ENCODE measurements at regions not wholly inside any gene's neighbourhood (a gene's known extent, or its start where the extent isn't known, plus 50 kb on each side); places are given as distances from the start of the nearest gene placed in this dataset.

GRCh38 chr2:215808996-215809395, 204.4 kb downstream of the MREG start:
- H3K36me3 ChIP-seq (ENCODE audit: low read depth): no peaks in the 10 kb centered on the region
- 92 to 97% methylated on average over 1 of the region's 1 CpG for WGBS, 2 experiments (ENCODE audit: low coverage in 1 of 2, low lambda C conversion rate in 2 of 2, missing lambda C conversion rate in 2 of 2)
- H3K27ac ChIP-seq: no peak overlapping the region
- H3K9ac ChIP-seq: no peak overlapping the region
- H3K4me3 ChIP-seq: no peak overlapping the region
- no peaks in the 10 kb centered on the region for H3K27me3 ChIP-seq (replicated peaks; ENCODE audit: insufficient read depth)
- no peak overlapping the region for H3K4me2 ChIP-seq (ENCODE audit: unreplicated experiment)
- H3K79me2 ChIP-seq (ENCODE audit: insufficient read depth): no peaks in the 10 kb centered on the region
- no peak for DNase-seq
- no peaks in the 10 kb centered on the region for H4K20me1 ChIP-seq (ENCODE audit: insufficient read depth)
- H3K9me2 ChIP-seq (ENCODE audit: insufficient read depth): no peaks in the 10 kb centered on the region
- peaks cover 21% of the 10 kb centered on the region for H3K4me1 ChIP-seq (ENCODE audit: insufficient read depth)
- no peak overlapping the region for H2AFZ ChIP-seq
- in situ Hi-C loops (cut with MboI): no loop called here
- no peaks in the 10 kb centered on the region for H3K9me3 ChIP-seq (ENCODE audit: low read depth)
- TF ChIP-seq EZH2 (IDR thresholded peaks at IDR 0.05; ENCODE audit: insufficient read depth, poor library complexity, severe bottlenecking) (no peak), EZH2phosphoT487 (IDR thresholded peaks at IDR 0.05; ENCODE audit: insufficient read depth, low read depth) (no peak)
- H3F3A ChIP-seq (ENCODE audit: insufficient read depth): 0 out of 2 replicates have a peak, but pooled peaks cover 13% of the 10 kb centered on the region

- H3K27me3 ChIP-seq (replicated peaks; ENCODE audit: insufficient read depth): no peaks in the 10 kb centered on the region
- 0 out of 2 replicates have a peak, but pooled peaks cover 9% of the 10 kb centered on the region for H3F3A ChIP-seq (ENCODE audit: insufficient read depth)
- H3K9me3 ChIP-seq (ENCODE audit: low read depth): no peaks in the 10 kb centered on the region
- no peak overlapping the region for H3K9ac ChIP-seq
- in situ Hi-C loops (cut with MboI): no loop called here
- no peak for DNase-seq
- H3K9me2 ChIP-seq (ENCODE audit: insufficient read depth): no peaks in the 10 kb centered on the region
- H3K27ac ChIP-seq: no peak overlapping the region
- no peaks in the 10 kb centered on the region for H4K20me1 ChIP-seq (ENCODE audit: insufficient read depth)
- no peak for TF ChIP-seq EZH2phosphoT487 (IDR thresholded peaks at IDR 0.05; ENCODE audit: insufficient read depth, low read depth)
- TF ChIP-seq EZH2 (IDR thresholded peaks at IDR 0.05; ENCODE audit: insufficient read depth, poor library complexity, severe bottlenecking): no peak
- no peak overlapping the region for H3K4me2 ChIP-seq (ENCODE audit: unreplicated experiment)
- peaks cover 15% of the 10 kb centered on the region for H3K4me1 ChIP-seq (ENCODE audit: insufficient read depth)
- 83 to 90% methylated on average over 2 of the region's 2 CpGs for WGBS, 2 experiments (ENCODE audit: low coverage in 1 of 2, low lambda C conversion rate in 2 of 2, missing lambda C conversion rate in 2 of 2)
- H2AFZ ChIP-seq: no peak overlapping the region
- no peaks in the 10 kb centered on the region for H3K36me3 ChIP-seq (ENCODE audit: low read depth)
- H3K79me2 ChIP-seq (ENCODE audit: insufficient read depth): no peaks in the 10 kb centered on the region
- no peak overlapping the region for H3K4me3 ChIP-seq
These were observed 205.2 kb downstream of the MREG start for GRCh38 chr2:215808194-215808593.

GRCh38 chr2:215805493-215805892, 207.9 kb downstream of the MREG start:
- H3K4me1 ChIP-seq (ENCODE audit: insufficient read depth): no peaks in the 10 kb centered on the region
- no peak overlapping the region for H2AFZ ChIP-seq
- in situ Hi-C loops (cut with MboI): no loop called here
- no peak overlapping the region for H3K9ac ChIP-seq
- no peak overlapping the region for H3K27ac ChIP-seq
- H3K36me3 ChIP-seq (ENCODE audit: low read depth): no peaks in the 10 kb centered on the region
- no peak overlapping the region for H3K4me2 ChIP-seq (ENCODE audit: unreplicated experiment)
- H3F3A ChIP-seq (ENCODE audit: insufficient read depth): 0 out of 2 replicates have a peak, but pooled peaks cover 3% of the 10 kb centered on the region
- no peak overlapping the region for H3K4me3 ChIP-seq
- WGBS, 2 experiments (ENCODE audit: low coverage in 1 of 2, low lambda C conversion rate in 2 of 2, missing lambda C conversion rate in 2 of 2): 93 to 96% methylated on average over 3 of the region's 3 CpGs
- H3K9me2 ChIP-seq (ENCODE audit: insufficient read depth): no peaks in the 10 kb centered on the region
- TF ChIP-seq EZH2 (IDR thresholded peaks at IDR 0.05; ENCODE audit: insufficient read depth, poor library complexity, severe bottlenecking) (no peak), EZH2phosphoT487 (IDR thresholded peaks at IDR 0.05; ENCODE audit: insufficient read depth, low read depth) (no peak)
- no peak for DNase-seq
- H3K27me3 ChIP-seq (replicated peaks; ENCODE audit: insufficient read depth): no peaks in the 10 kb centered on the region
- H3K9me3 ChIP-seq (ENCODE audit: low read depth): no peaks in the 10 kb centered on the region
- no peaks in the 10 kb centered on the region for H3K79me2 ChIP-seq (ENCODE audit: insufficient read depth)
- H4K20me1 ChIP-seq (ENCODE audit: insufficient read depth): no peaks in the 10 kb centered on the region

GRCh38 chr2:215803150-215803549, 210.2 kb downstream of the MREG start:
- 0 out of 2 replicates have a peak, but pooled peaks cover 3% of the 10 kb centered on the region for H3F3A ChIP-seq (ENCODE audit: insufficient read depth)
- no peak overlapping the region for H3K4me3 ChIP-seq
- no peaks in the 10 kb centered on the region for H3K27me3 ChIP-seq (replicated peaks; ENCODE audit: insufficient read depth)
- H3K79me2 ChIP-seq (ENCODE audit: insufficient read depth): no peaks in the 10 kb centered on the region
- no peaks in the 10 kb centered on the region for H3K9me3 ChIP-seq (ENCODE audit: low read depth)
- in situ Hi-C loops (cut with MboI): no loop called here
- no peak overlapping the region for H3K27ac ChIP-seq
- no peak for TF ChIP-seq EZH2phosphoT487 (IDR thresholded peaks at IDR 0.05; ENCODE audit: insufficient read depth, low read depth)
- no peak for TF ChIP-seq EZH2 (IDR thresholded peaks at IDR 0.05; ENCODE audit: insufficient read depth, poor library complexity, severe bottlenecking)
- H2AFZ ChIP-seq: no peak overlapping the region
- H3K36me3 ChIP-seq (ENCODE audit: low read depth): no peaks in the 10 kb centered on the region
- no peaks in the 10 kb centered on the region for H4K20me1 ChIP-seq (ENCODE audit: insufficient read depth)
- no peak for DNase-seq
- peaks cover 7% of the 10 kb centered on the region for H3K4me1 ChIP-seq (ENCODE audit: insufficient read depth)
- no peak overlapping the region for H3K9ac ChIP-seq
- H3K9me2 ChIP-seq (ENCODE audit: insufficient read depth): no peaks in the 10 kb centered on the region
- H3K4me2 ChIP-seq (ENCODE audit: unreplicated experiment): no peak overlapping the region

- no peak overlapping the region for H3K4me3 ChIP-seq
- H3K36me3 ChIP-seq (ENCODE audit: low read depth): no peaks in the 10 kb centered on the region
- peak; percentile 52 for DNase-seq
These were observed 214.2 kb downstream of the MREG start for GRCh38 chr2:215799194-215799593.

More at GRCh38 chr2:215799194-215799593, 214.2 kb downstream of the MREG start:
- Histone ChIP-seq H2AFZ (no peak overlapping the region), H3K79me2 (ENCODE audit: insufficient read depth) (no peaks in the 10 kb centered on the region), H3K4me2 (ENCODE audit: unreplicated experiment) (no peak overlapping the region), H3K9me2 (ENCODE audit: insufficient read depth) (no peaks in the 10 kb centered on the region), H4K20me1 (ENCODE audit: insufficient read depth) (no peaks in the 10 kb centered on the region), H3F3A (ENCODE audit: insufficient read depth) (peaks cover 34% of the 10 kb centered on the region), H3K4me1 (ENCODE audit: insufficient read depth) (peaks cover 43% of the 10 kb centered on the region), H3K9ac (no peak overlapping the region), H3K27ac (no peak overlapping the region), H3K9me3 (ENCODE audit: low read depth) (no peaks in the 10 kb centered on the region), H3K27me3 (replicated peaks; ENCODE audit: insufficient read depth) (no peaks in the 10 kb centered on the region)
- in situ Hi-C loops (cut with MboI): no loop called here
- TF ChIP-seq EZH2phosphoT487 (IDR thresholded peaks at IDR 0.05; ENCODE audit: insufficient read depth, low read depth): no peak
- no peak for TF ChIP-seq EZH2 (IDR thresholded peaks at IDR 0.05; ENCODE audit: insufficient read depth, poor library complexity, severe bottlenecking)
- WGBS, 2 experiments (ENCODE audit: low coverage in 1 of 2, low lambda C conversion rate in 2 of 2, missing lambda C conversion rate in 2 of 2): 88 to 100% methylated on average over 1 of the region's 1 CpG
